Endothelial cell of umbilical vein (primary cell): ENCODE measurements at regions not wholly inside any gene's neighbourhood (a gene's known extent, or its start where the extent isn't known, plus 50 kb on each side); places are given as distances from the start of the nearest gene placed in this dataset.

Source experiments
- BruUV-seq: library from RNA; stranded (reverse); fragments of 400-500 nt; replicated peaks from 2 replicates; lab custom pipeline; 2021; lab: Mats Ljungman, UMichigan
- CTCF ChIA-PET: fragments of 300-600, 350-600 bp; sonication (Branson Sonifier 250); formaldehyde crosslinking; loops from one replicate; lab custom pipeline; 2021; ENCODE audit warnings: antibody characterized with exemption, inconsistent platforms; lab: Charles Lee
- POLR2A ChIA-PET: fragments of 300-600, 350-600 bp; sonication (Branson Sonifier 250); formaldehyde crosslinking; loops from one replicate; lab custom pipeline; 2021; ENCODE audit warnings: antibody characterized with exemption, inconsistent platforms; lab: Charles Lee
- DNase-seq: peaks from one replicate; pipeline ENCODE4 v3.0.0-alpha.2; 2011; ENCODE audit warnings: low read depth, low spot score
- FAIRE-seq: peaks from 2 replicates; lab custom pipeline; 2011; peaks lifted over from hg19 to GRCh38; lab: Jason Lieb, UNC
- H2AFZ ChIP-seq: 2 replicates; pipeline ENCODE4 v1.6.0; 2012; ENCODE audit warnings: low read depth, low read length, control low read depth, inconsistent platforms
- H3K27ac ChIP-seq: 2 replicates; pipeline ENCODE4 v1.5.1; 2011; ENCODE audit warnings: low read depth, mild to moderate bottlenecking, control low read depth, low read length, moderate library complexity; ENCODE audit not compliant: insufficient read depth
- H3K27me3 ChIP-seq, 2 experiments: 2 replicates each; pipeline versions ENCODE4 v1.6.0 to v1.6.1; 2011; ENCODE audit warnings: low read length in 2 of 2, mixed read lengths in 1 of 2; ENCODE audit not compliant: control insufficient read depth in 2 of 2, insufficient read depth in 2 of 2
- H3K36me3 ChIP-seq, 2 experiments: 2 replicates in 1 of 2; 3 replicates in 1 of 2; pipeline ENCODE4 v1.5.1; 2011; ENCODE audit warnings: low read length in 2 of 2, mild to moderate bottlenecking in 1 of 2, moderate library complexity in 1 of 2; ENCODE audit not compliant: control insufficient read depth in 2 of 2, insufficient read depth in 2 of 2; ENCODE audit errors: extremely low read depth in 1 of 2
- H3K4me1 ChIP-seq: 3 replicates; pipeline ENCODE4 v1.5.1; 2011; ENCODE audit warnings: mild to moderate bottlenecking, low read length; ENCODE audit not compliant: control insufficient read depth, insufficient read depth; ENCODE audit errors: extremely low read depth
- H3K4me2 ChIP-seq: 2 replicates; pipeline ENCODE4 v1.6.1; 2011; ENCODE audit warnings: low read length, control low read depth, mixed read lengths; ENCODE audit not compliant: insufficient read depth
- H3K4me3 ChIP-seq, 3 experiments: fragments of 200-600 bp in 1 of 3; sonication (generic), shearing (Covaris generic) in 1 of 3; replicated peaks in 1 of 3; 2 replicates each; pipeline ENCODE4 v1.5.1; 2011 to 2016; ENCODE audit warnings: control low read depth in 3 of 3, low read length in 3 of 3, mild to moderate bottlenecking in 2 of 3, inconsistent platforms in 1 of 3, low read depth in 1 of 3, moderate library complexity in 1 of 3; ENCODE audit not compliant: insufficient read depth in 1 of 3
- H3K79me2 ChIP-seq: 2 replicates; pipeline ENCODE4 v1.6.0; 2012; ENCODE audit warnings: low read length, inconsistent platforms; ENCODE audit not compliant: control insufficient read depth, insufficient read depth
- H3K9ac ChIP-seq: replicated peaks from 2 replicates; pipeline ENCODE3; 2011; ENCODE audit warnings: low read length, control low read depth; ENCODE audit not compliant: insufficient read depth; ENCODE audit errors: extremely low read depth
- H3K9me1 ChIP-seq: replicated peaks from 3 replicates; pipeline ENCODE4 v1.6.0; 2011; ENCODE audit warnings: mild to moderate bottlenecking, low read length; ENCODE audit not compliant: control insufficient read depth, insufficient read depth; ENCODE audit errors: extremely low read depth
- H3K9me3 ChIP-seq: replicated peaks from 2 replicates; pipeline ENCODE4 v1.5.1; 2012; ENCODE audit warnings: low read length, inconsistent platforms; ENCODE audit not compliant: control insufficient read depth, insufficient read depth
- H4K20me1 ChIP-seq: replicated peaks from 2 replicates; pipeline ENCODE3; 2011; ENCODE audit warnings: mild to moderate bottlenecking, low read length; ENCODE audit not compliant: control insufficient read depth, insufficient read depth; ENCODE audit errors: extremely low read depth
- EZH2 ChIP-seq: IDR thresholded peaks from 2 replicates; pipeline ENCODE4 v1.6.1; 2012; ENCODE audit warnings: borderline replicate concordance, low read depth, mild to moderate bottlenecking, moderate library complexity, low read length, inconsistent platforms; ENCODE audit not compliant: severe bottlenecking
- FOS ChIP-seq: IDR thresholded peaks from 2 replicates; pipeline ENCODE4 v1.6.1; 2011; ENCODE audit warnings: mild to moderate bottlenecking, low read length, moderate library complexity, borderline replicate concordance; ENCODE audit not compliant: insufficient read depth
- GATA2 ChIP-seq: IDR thresholded peaks from 2 replicates; pipeline ENCODE4 v1.7.0; 2011; ENCODE audit warnings: low read depth, mild to moderate bottlenecking, moderate library complexity, mixed read lengths, low read length; ENCODE audit not compliant: insufficient read length, insufficient read depth
- JUN ChIP-seq: IDR thresholded peaks from 2 replicates; pipeline ENCODE4 v1.6.1; 2011; ENCODE audit warnings: borderline replicate concordance, low read depth; ENCODE audit not compliant: insufficient read length, insufficient read depth
- MYC ChIP-seq: IDR thresholded peaks from one replicate; pipeline ENCODE4 v1.6.1; 2011; ENCODE audit warnings: mild to moderate bottlenecking, low read depth, low read length
- POLR2A ChIP-seq: IDR thresholded peaks from 2 replicates; pipeline ENCODE4 v1.6.1; 2012; ENCODE audit warnings: low read depth, mild to moderate bottlenecking, control low read depth, low read length
- POLR2AphosphoS5 ChIP-seq: IDR thresholded peaks from 2 replicates; pipeline ENCODE4 v1.6.1; 2012; ENCODE audit warnings: low read depth, mild to moderate bottlenecking, control low read depth, low read length, moderate library complexity; ENCODE audit not compliant: insufficient read depth
- dilution Hi-C: fragments of 300-500 bp; cut with MboI; formaldehyde crosslinking; loops from one replicate; pipeline ENCODE4 v1.15.0; 2019; ENCODE audit warnings: low sequenced_read_pairs; ENCODE audit not compliant: extremely low pct_ligation_motif_present
- intact Hi-C: fragments of 100-400 bp; cut with micrococcal nuclease; formaldehyde crosslinking; loops from one replicate; pipeline ENCODE4 v1.10.0; 2022
- TF ChIP-seq, protein P1 (sequence below): IDR thresholded peaks from 2 replicates; pipeline ENCODE4 v1.6.1; 2011; ENCODE audit not compliant: insufficient read depth, insufficient read length
- TF ChIP-seq, protein P2 (sequence below), 2 donors: IDR thresholded peaks; 1 replicate in 1 of 2; 2 replicates in 1 of 2; pipeline ENCODE4 v1.5.1; 2011; ENCODE audit warnings: low read length in 2 of 2, mild to moderate bottlenecking in 2 of 2, moderate library complexity in 2 of 2, control low read depth in 1 of 2, inconsistent platforms in 1 of 2, low read depth in 1 of 2; ENCODE audit not compliant: insufficient read depth in 1 of 2; ENCODE audit errors: extremely low read depth in 1 of 2

DNA sequence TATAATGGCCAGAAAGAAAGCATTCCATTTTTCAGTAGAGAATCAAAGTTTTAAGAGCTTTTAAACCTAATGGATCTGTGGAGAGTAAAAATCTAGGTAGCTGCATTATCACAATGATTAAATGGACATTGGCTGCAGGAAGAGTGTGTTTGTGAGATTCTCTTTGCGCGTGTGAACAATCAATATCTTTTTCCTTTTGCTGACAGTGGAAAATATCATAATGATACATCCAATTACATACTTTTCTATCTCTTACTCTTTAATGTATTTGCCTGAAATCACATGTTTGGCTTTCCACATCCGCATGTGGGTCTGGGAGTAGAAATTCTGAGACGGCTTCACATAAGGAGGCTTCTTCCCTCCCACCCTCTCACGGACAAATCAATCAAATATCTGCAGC is 69.8 kb upstream of the DUSP22 start:
- Histone ChIP-seq H4K20me1 (no peaks in the 10 kb centered on the region), H3K9me1 (no peaks in the 10 kb centered on the region), H3K4me3 (no peak overlapping the region), H3K27ac (no peak overlapping the region), H3K4me2 (no peak overlapping the region), H3K79me2 (no peaks in the 10 kb centered on the region), H3K9me3 (no peaks in the 10 kb centered on the region), H3K4me1 (peaks cover 2% of the 10 kb centered on the region), H3K36me3 (no peaks in the 10 kb centered on the region), H3K27me3 (no peaks in the 10 kb centered on the region), H3K9ac (no peak overlapping the region), H2AFZ (no peak overlapping the region)
- POLR2A ChIA-PET, result no interaction called here
- CTCF ChIA-PET, result interaction anchor here (0.7 to 2.0 kb wide), 2 partner anchors 34 to 1765 kb away, joined by 3 to 4 read pairs; no protein-coding TSS in a partner anchor
- FAIRE-seq (no peak), DNase-seq (no peak)
- dilution Hi-C loops, result no loop called here
- intact Hi-C loops, result no loop called here
- no TSS peak for BruUV-seq
- TF ChIP-seq EZH2 (no peak), POLR2A (no peak), MYC (no peak), JUN (no peak), FOS (no peak), GATA2 (no peak), POLR2AphosphoS5 (no peak)
- TF ChIP-seq, protein P1, sequence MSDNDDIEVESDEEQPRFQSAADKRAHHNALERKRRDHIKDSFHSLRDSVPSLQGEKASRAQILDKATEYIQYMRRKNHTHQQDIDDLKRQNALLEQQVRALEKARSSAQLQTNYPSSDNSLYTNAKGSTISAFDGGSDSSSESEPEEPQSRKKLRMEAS, result no peak
- TF ChIP-seq, protein P2, sequence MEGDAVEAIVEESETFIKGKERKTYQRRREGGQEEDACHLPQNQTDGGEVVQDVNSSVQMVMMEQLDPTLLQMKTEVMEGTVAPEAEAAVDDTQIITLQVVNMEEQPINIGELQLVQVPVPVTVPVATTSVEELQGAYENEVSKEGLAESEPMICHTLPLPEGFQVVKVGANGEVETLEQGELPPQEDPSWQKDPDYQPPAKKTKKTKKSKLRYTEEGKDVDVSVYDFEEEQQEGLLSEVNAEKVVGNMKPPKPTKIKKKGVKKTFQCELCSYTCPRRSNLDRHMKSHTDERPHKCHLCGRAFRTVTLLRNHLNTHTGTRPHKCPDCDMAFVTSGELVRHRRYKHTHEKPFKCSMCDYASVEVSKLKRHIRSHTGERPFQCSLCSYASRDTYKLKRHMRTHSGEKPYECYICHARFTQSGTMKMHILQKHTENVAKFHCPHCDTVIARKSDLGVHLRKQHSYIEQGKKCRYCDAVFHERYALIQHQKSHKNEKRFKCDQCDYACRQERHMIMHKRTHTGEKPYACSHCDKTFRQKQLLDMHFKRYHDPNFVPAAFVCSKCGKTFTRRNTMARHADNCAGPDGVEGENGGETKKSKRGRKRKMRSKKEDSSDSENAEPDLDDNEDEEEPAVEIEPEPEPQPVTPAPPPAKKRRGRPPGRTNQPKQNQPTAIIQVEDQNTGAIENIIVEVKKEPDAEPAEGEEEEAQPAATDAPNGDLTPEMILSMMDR (IDR thresholded peaks at IDR 0.05; ENCODE audit: extremely low read depth in 1 of 2, insufficient read depth in 1 of 2, low read depth in 1 of 2, low read length in 2 of 2), result no peak
